ENCODE measurements at regions not wholly inside any gene's neighbourhood (a gene's known extent, or its start where the extent isn't known, plus 50 kb on each side); places are given as distances from the start of the nearest gene placed in this dataset.
"Not testable (repeated sequence)": the region's sequence is repeated elsewhere in the genome, so short reads cannot be mapped to it uniquely, and the experiment has no call there.

DNA sequence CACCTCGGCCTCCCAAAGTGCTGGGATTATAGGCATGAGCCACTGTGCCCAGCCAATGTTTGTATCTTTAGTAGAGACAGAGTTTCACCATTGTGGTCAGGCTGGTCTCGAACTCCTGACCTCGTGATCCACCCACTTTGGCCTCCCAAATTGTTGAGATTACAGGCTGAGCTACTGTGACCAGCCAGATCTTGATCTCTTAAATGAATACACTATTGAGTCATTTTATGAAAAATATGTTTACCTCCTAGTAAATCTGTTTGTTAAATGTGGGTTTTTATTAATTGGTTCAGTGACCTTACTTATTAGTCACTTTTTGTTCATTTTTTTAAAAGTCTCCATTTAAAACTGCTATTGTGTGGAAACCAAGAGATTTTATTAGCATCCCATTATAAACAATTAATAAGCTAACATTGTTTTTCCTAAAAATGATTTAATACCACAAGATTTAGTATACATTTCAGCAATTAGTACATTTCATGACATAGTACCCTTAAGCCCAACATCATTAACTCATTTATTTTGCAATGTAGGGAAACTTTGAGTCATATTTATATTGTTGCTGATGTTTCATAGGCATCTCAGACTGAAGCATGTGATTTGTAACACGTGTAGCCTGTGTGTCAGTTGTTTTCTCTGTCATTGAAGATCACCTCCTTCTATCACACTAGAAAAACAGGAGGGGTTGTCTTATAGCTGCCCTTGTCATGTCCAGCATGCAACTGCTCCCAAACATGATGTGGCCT, 261.2 kb downstream of the TAF11L14 start:
- DNase-seq = no peak

DNA sequence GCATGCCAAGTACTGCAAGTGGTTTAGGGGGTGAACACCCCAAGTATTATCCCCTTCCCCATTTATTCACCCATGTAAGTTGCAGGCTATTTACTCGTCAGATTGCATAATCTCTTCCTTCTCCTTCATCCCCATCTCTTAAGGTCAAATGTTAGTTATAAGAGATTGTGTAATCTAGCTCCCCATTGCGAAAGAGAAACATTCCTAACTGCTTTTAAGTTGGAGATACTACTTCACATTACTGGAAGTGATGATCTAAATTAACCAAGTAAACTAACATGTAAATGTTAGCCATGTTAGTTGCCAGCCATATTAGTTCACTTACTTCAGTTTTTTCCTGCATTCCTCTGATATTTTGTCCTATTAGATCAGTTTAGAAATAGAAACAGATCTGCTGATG, 262.3 kb downstream of the TAF11L14 start:
- DNase-seq = no peak

DNA sequence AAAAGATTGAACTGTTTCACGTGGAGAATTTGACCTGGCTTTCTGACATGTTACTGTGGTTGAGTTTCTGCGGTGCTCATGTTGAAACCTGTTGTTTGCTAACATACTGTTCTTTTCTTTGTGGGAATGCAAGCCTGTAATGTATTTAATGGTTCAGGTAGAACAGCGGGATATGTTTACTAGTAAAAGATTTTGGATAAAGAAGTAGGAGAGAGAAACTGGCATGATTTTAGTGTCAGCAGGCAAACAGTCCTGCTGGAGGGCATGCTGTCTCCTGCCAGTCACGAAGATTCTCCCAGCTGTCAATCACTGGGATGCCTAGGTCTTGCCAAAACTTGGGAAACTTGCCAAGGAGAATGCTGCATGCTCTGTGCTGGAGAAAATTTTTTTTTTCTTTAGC, 263.5 kb downstream of the TAF11L14 start:
- DNase-seq = no peak

DNA sequence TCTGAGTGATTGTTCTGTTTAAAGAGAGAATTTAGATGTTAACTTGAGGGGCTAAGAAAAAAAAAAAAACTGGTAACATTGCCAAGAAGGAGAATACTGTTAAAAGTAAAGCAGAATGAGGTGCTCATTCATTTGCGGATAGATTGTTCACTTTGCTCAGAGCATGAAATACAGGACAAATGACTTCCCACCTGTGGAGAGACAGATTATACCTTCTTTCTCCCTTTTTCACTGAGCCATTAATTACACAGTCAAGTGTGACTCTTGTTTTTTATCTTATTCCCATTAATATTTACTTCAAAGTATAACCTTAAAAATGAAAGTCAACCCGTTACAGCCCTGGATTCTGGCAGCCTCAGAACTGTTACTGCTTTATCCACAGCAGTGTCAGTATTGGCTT, 264.5 kb downstream of the TAF11L14 start:
- DNase-seq = no peak

DNA sequence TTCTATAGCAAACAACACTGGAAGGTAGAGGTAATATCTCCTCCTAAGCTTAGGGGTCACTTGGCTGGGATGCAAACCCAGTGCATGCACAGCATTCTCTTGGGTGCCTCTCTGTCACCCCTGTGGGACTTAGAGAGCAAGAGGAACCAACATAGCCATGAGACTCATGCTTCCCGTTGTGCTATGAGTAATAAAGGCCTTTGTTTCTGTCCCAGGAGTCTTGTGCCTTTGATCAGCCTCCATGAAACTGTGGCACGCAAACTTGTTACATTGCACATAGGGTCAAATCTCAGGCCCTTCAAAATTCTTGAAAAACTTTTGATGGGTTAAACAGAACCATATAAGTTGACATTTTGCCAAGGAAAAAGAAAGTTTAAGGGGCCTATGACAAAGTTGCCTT, 272.8 kb downstream of the TAF11L14 start:
- DNase-seq = no peak

DNA sequence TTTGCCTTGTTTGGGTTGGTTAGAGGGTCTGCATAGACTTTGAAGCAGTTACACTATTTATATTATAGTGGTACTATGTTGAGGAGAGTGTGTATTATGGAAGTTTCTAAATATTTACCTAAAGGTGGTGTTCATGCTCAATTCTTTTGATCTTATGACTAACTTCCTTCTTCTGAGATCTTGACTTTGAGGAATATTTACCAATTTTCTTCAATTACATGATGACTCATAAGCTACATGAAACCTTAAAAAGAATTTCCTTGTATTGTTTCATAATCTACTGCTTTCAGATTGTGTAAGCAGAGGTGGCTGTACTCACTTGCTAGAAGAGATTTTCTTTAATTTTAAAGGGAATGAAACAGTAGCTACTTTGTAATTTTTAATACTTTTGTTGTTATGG, 276.1 kb downstream of the TAF11L14 start:
- DNase-seq = no peak

DNA sequence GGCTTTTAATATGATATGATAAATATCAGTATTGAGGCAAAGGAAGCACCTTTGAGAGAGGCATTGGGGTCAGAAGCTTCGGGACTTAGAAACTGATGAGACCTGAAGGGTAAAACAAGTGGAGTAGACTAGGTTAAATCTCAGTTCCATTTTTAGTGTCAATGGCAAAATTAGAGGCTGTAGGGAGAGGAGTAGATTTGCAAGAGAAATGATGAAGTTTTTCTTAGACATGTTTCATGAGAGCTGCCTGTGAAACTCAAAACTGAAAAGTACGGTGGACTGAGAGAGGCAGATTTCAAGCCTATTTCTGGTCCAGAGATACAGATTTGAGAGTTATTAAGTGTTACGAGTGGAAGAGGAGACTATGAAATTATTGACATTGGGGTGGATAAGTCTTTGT, 278.5 kb downstream of the TAF11L14 start:
- no peak for DNase-seq

DNA sequence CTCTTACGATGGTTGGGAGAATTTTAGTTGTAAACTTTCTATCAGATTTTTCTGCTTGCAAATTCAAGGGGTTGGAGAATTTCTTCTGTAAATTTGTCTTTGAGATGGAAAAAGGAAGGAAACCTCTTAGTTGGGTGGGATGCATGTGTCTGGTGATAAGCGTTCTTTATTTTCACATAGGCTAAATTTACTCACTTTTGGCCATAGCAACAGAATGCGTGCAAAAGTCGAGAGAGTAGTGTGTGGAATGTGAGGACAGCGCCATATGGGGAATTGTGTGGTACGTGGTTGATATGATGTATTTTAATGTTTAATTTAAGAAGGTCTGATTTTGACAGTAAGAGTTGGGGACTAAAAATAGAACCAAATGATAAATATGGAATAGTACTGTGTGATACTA, 282.2 kb downstream of the TAF11L14 start:
- no peak for DNase-seq

DNA sequence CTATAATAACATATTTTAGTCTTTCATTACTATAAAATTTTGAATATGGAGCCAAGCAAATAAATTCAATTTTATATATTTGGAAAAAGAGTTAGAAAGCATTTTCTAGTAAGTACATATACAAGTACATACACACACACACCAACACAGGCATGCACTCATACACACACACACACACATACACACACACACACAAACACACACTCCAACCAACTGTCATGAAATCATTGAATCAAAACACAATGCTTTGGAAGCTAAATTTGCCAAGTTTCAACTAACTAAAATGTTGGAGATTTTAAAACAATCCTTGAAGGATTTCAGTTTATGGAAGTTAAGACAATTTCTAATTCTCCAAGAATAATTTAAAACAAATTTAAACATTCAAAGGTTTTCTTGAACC, 283.2 kb downstream of the TAF11L14 start:
- no peak for DNase-seq

DNA sequence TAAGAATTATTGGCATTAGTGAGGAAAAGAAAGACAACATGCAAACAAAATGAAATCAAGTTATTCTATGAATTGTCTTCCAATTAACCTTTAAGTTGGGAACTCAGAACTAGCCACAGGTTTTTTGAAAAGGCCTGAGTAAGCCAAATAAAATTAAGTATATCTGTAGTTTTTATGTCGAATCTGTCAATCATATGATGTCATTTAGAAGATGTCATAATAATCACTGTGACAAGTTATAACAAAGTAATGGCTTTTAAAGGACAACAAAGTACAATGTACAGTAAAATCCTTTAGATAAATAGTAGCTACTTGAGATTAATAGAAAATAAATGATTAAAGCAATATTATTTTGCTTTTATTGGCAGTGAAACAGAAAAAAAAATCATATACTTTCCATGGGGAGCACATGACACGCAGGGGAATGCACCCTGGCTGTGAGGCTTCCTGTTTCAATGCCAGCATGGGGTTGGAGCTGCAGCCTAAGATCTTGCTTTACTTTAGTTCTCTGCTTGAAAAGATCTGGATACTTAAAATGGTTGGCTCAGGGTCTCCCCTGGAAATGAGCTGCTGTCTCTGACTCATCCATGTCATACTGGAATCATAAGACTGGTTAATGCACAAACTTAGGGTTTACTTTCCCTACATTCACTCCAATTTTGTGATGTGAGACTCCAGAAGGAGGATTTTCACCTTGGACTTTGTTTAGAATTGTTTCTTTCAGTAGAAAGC, 284.3 kb downstream of the TAF11L14 start:
- DNase-seq = no peak

DNA sequence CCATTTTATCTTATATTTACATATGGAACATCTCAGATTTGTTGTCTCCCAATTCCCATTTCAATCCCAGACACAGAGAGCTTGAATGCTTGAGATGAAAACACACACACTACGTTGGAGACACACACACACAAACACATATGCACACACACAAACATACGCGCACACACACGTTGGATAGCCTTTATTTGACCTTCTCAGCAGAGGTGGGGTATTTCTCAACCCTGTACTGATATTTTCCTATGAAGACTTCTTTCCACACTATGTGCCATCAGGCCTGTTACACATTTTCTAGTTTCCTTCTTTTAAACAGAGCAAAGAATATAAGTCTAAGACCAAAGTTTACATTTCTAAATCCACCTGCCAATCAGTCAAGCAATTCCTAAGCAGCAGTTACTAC, 291.0 kb downstream of the TAF11L14 start:
- DNase-seq = no peak

DNA sequence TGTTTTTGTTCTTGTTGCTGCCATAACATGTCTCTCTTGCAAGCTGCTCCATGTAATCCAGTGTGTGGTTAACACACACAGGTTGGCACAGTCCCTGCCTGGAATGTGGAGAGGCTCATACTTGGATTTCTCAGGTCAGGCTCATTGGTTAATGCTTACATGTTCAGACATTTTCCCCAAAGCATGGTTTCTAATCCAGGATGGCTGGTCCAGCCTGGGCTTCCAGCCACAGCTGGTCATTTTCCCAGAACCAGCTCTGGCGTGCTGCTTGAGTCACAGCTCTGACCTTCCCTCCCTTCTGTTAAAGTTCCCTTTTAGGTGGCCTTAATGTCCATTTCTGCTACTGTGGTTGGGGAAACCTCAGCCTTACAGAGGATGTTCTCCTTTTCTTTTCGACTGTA, 294.3 kb downstream of the TAF11L14 start:
- DNase-seq = no peak

DNA sequence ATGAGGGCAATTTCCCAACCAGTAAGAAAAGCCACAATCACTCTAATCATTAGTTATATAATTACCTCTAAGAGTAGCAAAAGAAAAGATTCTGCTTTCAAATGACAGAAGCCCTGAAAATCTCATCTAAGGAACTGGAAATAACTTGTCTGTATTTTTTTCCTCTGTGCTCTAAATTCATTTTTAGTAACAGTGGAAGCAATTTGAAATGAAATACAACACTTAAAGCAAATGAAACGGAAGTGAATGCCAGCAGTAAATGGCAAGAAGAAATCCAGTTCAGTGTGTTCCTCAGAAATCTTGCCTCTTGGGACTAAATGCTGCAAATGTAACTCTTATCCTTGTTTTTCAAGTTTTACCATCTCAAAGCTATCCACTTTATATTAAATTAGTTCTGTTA, 294.9 kb downstream of the TAF11L14 start:
- DNase-seq = no peak

DNA sequence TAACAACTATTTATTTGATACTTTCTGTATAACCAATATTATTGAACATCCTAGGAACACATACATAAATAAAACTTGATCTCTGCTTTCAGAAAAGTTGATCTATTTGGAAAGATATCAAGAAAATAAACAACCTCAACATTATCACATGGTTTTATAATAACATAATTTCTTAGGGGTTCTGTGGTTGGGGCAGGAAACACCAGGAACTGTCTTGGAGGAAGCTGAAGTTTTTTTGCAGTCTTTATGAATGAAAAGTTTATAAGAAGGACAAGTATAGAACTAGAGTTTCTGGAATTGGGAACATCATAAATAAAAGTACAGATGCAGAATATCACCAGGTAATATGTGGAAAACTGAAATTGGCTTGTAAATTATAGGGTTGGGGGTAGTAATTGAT, 296.1 kb downstream of the TAF11L14 start:
- DNase-seq = no peak

DNA sequence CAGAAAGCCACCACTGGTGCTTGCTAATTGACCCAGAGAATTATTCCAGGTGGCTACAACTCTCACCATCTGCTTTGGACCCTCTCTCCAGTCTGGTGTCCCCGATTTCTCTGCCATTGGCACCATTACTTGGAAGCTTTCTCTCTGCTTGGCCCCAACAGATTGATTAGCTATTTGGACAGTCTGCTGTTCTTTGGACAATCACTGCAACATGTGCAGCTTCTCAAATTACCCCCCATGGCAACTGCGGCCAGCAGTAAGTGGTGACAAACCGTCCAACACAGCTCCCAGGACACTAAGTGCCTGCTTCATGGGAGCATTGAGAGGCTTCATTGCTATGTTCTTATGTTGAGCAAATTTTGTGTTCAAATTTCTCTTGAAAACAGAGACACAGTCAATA, 309.8 kb downstream of the TAF11L14 start:
- DNase-seq = no peak

DNA sequence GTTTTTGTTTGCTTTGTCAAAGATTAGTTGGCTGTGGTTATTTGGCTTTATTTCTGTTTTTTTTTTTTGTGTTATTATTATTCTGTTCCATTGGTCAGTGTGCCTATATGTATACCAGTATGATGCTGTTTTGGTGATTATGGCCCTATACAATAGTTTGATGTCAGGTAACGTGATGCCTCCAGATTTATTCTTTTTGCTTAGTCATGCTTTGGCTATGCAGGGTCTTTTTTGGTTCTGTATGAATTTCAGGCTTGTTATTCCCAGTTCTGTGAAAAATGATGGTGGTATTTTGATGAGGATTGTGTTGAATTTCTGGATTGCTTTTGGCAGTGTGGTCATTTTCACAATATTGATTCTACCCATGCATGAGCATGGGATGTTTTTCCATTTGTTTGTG, 312.8 kb downstream of the TAF11L14 start:
- no peak for DNase-seq

DNA sequence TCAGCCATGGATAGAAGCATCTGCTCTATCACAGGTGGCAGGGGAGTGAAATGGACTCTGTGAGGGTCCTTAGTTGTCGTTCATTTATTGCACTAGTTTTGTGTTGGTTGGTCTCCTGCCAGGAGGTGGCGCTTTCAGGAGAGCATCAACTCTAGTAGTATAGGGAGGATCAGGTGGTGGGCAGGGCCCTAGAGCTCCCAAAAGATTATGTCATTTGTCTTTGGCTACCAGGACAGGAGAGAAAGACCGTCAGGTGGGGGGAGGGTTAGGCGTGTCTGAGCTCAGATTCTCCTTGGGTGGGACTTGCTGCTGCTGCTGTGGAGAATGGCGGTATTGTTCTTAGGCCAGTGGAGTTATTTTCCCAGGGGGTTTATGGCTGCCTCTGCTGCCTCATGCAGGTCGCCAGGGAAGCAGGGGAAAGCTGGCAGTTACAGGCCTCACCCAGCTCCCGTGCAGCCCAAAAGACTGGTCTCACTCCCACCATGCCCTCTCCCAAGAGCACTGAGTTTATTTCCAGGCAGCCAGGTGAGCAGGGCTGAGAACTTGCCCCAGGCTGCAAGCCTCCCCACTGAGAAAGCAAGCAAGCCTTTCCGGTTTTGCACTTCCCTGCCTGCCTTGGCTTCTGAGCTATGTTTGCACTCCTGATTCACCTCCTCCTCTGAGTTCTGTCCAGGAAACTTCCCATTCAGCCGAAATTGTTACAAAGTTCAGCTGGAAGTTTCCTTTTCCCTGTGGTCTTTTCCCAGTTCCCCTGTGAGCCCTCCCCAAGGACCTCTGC, 317.3 kb downstream of the TAF11L14 start:
- DNase-seq = no peak

DNA sequence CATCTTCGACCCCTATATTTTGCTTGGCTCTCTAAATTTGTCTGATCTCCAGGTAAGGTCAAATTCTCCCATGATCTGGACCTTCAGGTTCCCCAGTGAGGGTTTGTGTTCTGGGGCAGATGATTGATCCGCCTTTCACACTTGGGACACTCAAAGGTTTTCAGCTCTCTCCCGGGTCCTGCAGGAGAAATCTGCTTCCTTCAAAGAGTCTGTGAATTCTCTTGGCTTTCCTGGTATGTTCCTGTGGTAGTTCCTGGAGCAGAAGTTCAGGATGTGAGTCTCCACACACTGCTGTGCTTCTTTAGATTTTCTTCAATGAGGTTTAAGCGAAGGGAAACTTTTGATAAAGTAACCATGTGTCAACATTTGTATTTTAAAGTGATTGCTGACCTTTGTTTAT, 318.0 kb downstream of the TAF11L14 start:
- DNase-seq = no peak

DNA sequence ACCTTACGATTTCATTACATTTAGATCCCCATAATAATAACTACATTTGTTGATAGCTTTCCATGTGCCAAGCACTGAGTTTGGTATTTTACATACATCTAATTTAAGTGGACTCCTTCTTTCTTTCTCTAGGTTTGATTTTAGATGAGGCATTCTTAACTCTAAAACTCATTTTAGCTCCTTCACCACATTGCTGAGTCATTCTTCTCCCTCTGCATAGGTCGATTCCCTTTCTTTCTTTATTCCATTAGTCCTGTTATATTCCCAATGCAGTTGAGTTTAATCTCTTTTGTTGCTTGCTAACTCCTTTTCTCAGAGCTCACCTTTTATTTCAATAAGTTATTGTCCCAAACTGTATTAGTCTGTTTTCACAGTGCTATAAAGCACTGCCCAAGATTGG, 329.8 kb downstream of the TAF11L14 start:
- no peak for DNase-seq

DNA sequence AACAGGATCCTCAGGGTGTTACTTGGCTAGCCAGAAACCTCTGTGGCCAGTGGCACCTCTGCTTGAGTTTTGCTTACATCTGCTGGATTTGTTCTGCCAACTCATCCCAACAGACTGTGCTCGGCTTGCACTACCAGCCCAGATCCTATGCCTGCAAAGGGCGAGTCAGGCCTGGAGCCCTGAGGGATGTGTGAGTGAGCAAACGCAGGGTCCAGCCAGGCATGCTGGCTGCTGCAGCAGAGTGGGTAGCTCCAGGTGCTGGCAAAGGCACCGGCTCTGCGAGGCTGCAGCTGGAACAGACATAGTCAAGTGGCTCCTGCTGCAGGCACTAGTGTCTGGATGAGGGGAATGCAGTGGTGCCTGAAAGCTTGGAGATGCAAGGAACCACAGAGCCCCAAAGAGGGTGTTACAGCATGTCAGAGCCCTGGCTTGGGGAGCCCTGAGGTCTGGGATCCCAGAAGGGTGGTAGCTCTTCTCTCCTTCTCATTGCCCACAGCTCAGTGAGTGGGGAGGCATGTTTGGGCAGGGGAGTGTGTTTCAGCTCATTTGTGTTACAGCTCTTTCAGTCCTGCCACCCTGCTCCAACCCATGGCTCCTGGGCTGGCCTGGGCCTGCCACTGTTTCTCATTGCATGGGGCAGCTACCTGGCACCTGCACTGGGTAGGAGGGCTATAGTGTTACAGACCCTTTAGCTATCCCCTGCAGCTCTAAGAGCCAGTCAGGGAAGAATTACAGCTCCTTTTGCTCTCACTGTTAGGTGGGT, 332.6 kb downstream of the TAF11L14 start:
- DNase-seq = no peak

DNA sequence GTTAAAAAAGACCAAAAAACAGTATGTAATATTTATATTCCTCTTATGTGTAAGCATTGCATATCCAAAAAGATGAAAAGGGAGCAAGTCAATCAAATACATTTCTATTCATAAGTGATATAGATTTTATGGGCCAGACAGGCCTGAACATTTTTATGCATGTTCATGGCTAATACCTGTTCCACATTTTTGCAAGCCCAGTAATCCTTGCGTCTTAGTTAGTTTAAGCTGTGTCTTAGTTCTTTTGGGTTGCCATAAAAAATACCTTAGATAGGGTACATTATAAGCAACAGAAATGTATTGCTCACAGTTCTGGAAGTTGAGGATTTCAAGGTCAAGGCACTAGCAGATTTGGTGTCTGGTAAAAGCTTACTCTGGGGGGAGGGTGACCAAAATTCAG, 342.1 kb downstream of the TAF11L14 start:
- no peak for DNase-seq

DNA sequence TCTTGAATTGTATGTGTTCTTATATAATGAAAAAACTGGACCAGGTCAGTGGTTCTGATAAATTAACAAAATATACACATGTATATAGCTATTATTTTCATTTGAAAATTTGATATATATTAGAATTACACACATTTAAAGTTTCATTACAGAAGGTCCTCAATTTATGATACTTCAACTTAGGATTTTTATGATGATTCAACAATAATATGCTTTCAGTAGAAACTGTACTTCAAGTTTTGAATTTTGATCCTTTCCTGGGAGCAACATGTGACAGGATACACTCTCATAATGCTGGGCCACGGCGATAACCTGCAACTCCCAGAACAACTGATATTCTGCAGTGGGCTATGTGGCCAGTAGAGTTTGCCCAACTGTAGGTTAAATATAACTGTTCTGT, 344.7 kb downstream of the TAF11L14 start:
- no peak for DNase-seq

DNA sequence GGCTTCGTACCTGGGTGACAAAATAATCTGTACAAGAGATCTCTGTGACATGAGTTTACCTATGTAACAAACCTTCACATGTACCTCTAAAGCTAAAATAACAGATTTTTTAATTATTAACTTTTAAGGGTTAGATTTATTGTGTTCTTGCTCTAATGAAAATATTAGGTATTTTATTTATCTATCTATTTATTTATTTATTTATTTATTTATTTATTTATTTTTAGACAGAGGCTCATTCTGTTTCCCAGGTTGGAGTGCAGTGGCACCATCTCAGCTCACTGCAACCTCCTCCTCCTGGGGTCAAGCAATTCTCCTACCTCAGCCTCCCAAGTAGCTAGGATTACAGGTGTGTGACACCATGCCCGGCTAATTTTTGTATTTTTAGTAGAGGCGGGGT, 348.4 kb downstream of the TAF11L14 start:
- DNase-seq = not testable (repeated sequence)

Measured in stimulated activated CD8-positive, alpha-beta memory T cell treated with anti-CD3 and anti-CD28 coated beads, Interleukin-4, amount 100 ng/mL, for 48 hours (primary cell).